Hematopoietic multipotent progenitor cell treated with erythropoietin and hydrocortisone succinate and interleukin-3 and kit ligand, for 6 days (in vitro differentiated cells): ENCODE measurements at regions not wholly inside any gene's neighbourhood (a gene's known extent, or its start where the extent isn't known, plus 50 kb on each side); places are given as distances from the start of the nearest gene placed in this dataset.
"Not testable (repeated sequence)": the region's sequence is repeated elsewhere in the genome, so short reads cannot be mapped to it uniquely, and the experiment has no call there.

Experiments
- DNase-seq: peaks from one replicate; pipeline ENCODE4 v3.0.0-alpha.2; 2015

DNA sequence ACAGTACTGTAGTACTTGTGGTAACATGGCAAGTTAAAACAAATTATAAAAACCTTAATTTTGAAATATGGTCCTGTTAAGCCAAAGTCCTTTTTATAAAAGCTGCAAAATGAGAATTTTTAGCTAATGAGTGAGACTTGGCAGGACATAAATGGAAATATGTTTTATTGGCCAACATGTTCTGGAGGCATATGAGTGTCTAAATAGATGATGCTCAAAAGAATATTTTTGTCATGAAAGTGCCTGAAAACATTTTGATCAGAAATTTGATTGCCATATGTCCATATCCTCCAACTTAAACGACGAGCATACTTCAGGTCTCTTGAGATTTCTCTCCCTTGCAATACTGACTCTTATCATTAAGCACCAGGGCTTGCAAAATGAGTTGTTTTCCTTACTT is 972.6 kb downstream of the TMTC2 start:
- DNase-seq = no peak

DNA sequence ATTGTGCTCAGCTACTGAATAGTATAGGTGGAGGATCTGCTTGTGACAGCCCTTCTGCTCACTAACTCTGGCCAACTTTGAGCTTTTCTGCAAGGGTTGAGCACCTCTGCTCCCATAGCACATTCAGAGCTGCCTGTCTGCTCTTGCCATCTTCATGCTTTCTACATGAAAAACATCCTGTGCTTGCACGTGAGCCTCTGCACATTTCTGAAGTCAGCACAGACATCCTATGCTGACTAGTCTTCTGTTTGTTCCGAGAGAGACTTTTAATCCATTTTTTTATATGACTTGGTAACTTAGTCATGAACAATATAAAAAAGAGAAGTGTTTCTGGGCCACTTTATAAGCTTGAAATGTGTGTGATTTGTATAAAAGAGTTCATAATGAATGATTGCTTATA is 969.3 kb downstream of the TMTC2 start:
- no peak for DNase-seq

DNA sequence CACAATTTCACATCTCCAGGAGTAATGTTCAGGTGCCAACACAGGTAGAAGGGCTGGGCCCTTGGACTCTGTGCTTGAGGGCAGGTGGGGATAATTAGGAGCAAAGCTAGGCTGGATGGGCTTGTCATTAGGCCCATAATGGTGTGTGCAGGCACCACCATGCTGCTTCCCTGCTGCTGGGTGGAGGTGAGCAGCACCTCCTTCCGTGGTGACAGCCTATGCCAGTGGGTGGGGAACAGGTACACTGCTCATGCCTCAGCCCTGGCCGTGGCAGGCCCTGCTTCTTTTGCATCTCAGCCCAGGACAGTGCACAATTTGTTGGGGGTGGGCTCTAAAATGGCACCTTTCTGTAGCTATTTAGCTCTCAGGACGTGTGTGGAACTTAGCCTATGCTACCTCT is 955.5 kb downstream of the TMTC2 start:
- DNase-seq = no peak

GRCh38 chr12:83641789-83642188 is 955.1 kb downstream of the TMTC2 start:
- DNase-seq = no peak

DNA sequence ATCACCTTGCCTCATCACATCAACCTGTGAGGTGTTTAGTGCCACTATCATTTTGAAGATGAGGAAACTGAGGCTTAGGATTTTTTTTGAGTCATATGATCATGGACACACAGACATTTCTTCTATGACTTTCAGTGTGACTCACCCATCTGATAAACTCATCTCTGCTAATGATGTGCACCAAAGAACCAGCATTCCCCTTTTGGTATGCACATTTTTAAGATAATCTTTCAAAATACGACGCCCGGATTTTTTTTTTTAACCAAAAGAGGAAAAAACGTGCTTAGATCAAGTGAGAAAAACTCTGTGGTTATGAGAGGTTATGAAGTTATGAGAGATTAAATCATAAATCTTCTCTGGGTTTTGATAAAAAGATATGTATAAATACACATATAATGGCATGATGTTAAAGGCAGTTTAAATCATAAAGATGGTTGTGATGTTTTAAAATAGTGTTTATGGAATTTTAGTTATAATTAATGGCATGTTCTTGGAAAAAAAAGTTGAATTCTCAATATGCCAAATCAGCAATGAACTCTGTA is 948.1 kb downstream of the TMTC2 start:
- DNase-seq = no peak

GRCh38 chr12:83630526-83630925 is 943.8 kb downstream of the TMTC2 start:
- no peak for DNase-seq

GRCh38 chr12:83629931-83630330 is 943.2 kb downstream of the TMTC2 start:
- DNase-seq = no peak

- DNase-seq = no peak
These were observed 935.5 kb downstream of the TMTC2 start for GRCh38 chr12:83622205-83622604.

DNA sequence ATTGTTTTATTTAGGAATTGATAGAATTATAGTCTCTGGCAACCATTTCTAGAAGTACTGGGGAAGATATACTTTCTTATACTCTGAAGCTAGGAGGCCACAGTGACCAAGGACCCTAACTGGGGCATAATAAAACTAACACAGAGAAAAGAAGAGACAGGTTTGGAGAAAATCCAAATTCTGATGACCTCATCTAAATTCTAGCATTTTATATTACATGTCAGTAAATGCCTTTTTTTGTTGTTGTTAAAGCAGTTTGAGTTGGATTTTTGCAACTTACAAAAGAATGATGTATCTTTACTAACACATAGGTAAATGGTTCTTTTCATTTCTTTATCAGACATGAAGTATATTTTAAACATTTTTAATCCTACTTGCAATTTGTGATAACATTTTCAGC is 933.3 kb downstream of the TMTC2 start:
- no peak for DNase-seq

DNA sequence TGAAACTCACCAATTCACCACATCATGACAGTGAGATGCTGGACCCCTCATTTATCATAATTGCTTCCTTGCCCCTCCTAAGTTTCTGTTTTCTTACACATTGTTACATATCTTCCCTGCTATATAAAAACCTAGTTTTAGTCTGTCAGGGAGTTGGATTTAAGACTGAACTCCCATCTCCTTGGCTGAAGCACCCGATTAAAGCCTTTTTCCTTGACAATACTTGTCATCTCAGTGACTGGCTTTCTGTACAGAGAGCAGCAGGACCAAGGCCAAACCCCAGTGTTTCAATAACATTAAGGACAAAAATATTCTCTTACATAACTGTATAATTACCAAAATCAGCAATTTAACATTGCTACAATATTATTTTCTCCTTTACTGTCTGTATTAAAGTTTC is 928.4 kb downstream of the TMTC2 start:
- no peak for DNase-seq

- DNase-seq = no peak
These were observed 926.9 kb downstream of the TMTC2 start for GRCh38 chr12:83613586-83614110.

- DNase-seq = no peak
These were observed 916.4 kb downstream of the TMTC2 start for GRCh38 chr12:83603106-83603505.

GRCh38 chr12:83575326-83575725 is 888.6 kb downstream of the TMTC2 start:
- no peak for DNase-seq

DNA sequence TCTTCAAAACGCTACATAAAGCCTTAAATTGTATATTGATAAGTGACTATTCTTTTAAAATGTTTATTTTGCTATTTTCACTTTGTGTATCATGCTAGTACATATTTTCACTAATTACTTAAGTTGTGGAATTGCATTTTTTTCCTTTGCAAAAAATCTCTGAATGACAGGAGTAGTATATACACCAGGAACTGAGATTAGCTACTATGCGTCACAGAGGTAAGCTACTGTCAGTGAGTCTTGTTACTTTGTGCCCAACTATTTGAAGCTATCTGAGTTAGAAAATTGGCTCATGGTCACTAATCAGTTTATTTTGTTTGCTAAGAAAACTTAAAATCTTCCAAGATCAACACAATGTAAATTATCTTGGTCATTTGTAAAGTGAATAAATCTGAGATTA is 887.4 kb downstream of the TMTC2 start:
- no peak for DNase-seq

DNA sequence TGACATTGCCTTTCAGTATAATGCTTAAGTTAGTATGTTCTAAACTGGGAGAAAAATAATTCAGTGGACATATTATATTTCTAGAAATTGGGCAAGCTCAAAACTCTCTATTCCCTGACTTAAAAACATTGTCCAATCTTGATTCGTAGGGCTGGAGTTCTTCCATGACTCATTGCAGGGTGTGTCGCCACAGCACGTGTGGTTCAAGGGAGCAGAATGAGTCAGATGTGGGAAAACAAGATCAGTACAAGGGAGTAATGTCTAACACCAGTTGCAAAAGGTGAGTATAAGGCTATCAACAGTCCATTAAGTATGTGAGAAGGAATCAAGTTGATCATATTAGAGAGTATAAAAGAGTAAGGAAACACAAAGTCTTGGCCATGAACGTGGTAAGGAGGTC is 887.0 kb downstream of the TMTC2 start:
- DNase-seq = no peak

DNA sequence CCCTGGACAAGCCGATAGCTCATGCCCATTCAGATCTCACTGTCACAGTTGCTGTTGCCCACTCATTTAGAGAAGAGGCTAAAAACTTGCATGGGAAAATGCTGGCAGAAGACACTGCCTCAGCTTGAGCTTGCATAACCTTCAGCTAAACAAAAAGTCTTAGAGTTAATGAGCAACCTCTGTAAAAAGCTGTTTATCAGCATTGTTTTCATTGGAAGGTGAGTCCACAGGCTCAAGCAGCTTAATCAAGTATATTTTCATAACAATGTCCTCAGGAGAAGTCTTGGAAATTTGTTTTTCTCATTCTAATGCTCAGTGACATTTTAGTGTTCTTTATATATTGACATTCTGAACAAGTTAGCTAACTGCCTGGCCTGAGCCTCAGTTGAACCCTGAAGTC is 872.9 kb downstream of the TMTC2 start:
- no peak for DNase-seq

DNA sequence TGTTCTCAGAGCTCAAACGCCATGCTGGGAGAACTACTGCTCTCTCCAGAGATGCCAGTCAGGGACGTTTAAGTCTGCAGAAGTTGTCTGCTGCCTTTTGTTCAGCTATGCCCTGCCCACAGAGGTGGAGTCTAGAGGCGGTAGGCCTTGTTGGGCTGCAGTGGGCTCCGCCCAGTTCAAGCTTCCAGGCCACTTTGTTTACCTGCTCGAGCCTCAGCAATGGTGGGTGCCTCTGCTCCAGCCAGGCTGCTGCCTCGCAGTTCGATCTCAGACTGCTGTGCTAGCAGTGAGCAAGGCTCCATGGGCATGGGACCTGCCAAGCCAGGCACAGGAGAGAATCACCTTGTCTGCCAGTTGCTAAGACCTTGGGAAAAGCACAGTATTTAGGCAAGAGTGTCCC is 869.3 kb downstream of the TMTC2 start:
- DNase-seq = not testable (repeated sequence)

GRCh38 chr12:83541446-83541845 is 854.7 kb downstream of the TMTC2 start:
- no peak for DNase-seq

DNA sequence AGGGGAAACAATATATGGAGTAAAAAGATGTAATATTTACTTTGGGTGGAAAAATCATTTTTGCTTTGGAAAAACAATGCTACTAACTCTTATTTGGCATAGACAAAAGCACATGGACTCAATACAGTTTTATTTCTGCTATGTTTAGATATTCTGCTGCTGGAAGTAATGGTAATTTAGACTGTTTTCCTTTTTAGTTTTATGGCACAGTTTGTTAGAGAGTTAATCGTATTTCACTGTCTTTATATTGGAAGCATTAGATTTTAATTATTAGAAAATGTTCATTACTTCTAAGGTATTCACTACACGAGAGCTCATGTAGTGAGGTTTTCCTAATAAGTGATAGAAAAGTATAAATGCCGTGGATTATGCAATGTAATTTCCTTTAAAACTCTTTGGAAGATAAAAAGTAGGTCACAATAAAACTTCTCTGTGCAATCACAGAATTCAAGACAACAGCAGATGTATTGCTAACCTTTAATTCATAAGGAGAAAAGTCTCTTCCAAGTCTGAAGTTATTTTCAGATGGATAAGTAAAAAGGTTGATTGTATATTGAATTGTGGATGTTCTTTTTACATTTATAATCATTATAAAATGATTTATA is 851.8 kb downstream of the TMTC2 start:
- no peak for DNase-seq

- no peak for DNase-seq
These were observed 850.8 kb downstream of the TMTC2 start for GRCh38 chr12:83537428-83538053.

DNA sequence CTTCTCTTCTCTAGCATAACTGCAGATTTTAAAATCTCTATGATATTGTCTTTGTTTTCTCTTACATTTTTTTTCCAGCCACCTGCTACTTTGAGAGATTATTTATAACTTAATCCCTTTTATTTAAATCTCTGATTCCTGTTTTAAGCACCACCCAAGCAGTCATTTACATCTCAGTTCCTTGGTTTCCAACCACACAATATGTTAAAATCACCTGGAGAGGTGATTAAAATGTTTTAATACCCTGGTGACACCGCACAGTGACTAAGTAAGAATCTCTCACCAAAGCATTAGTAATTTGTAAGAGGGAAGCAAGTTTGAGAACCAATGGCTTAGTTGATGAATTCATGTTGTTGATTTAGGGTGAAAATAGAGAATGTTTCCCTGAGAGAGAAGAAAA is 849.8 kb downstream of the TMTC2 start:
- DNase-seq = no peak

GRCh38 chr12:83528571-83528970 is 841.9 kb downstream of the TMTC2 start:
- no peak for DNase-seq

DNA sequence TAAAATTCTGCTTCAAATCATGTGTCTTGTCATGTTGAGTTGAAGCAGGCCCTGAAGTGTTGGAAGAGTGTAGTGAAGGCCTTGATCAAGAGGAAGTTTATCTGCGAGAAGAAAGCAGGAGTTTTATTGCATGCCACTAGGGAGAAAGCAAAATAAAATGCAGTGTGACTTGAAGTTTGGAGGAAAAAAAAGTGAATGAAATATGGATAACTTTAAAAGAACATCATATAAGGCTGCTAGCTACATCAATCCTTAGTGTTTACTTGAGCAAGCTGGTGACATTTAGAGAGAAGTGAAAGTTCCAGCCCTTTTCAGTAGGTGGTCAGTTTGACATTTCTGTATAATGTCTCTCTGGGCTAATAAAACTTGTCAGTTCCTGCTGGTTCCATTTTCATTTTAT is 841.1 kb downstream of the TMTC2 start:
- DNase-seq = no peak

DNA sequence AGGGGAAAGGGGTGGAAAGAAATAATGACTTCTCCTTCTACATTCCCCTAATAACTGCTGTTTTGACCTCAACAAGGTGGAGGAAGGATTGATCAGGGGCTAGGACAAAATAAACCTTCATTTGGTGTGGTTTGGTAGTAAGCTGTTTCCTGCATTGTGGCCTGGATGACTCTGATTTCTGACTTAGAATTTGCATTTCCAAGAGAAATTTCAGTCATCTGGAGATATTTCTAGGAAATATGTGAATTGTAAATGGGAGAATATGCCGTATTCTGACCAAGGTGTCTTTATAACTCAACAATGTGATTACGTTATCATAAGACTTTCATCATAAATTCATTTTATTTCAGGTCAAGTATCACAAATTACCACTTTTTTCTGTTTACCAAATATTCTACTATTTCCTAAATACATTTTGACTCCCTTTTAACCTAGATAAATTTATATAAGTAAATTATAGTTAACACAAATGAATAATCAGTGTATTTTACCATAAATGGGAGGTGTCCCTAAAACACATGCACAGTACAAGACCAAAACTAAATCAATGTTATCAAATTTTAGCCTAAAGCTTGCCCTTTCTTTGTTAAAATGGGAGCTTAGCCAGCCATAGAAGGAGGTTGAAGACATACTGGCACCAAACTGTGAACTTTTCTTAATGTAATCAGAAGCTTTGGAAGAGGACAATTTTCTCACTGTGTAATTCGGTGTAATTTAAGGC is 828.8 kb downstream of the TMTC2 start:
- no peak for DNase-seq
